EL (cell line): ENCODE measurements at regions not wholly inside any gene's neighbourhood (a gene's known extent, or its start where the extent isn't known, plus 50 kb on each side); places are given as distances from the start of the nearest gene placed in this dataset.
"Not testable (repeated sequence)": the region's sequence is repeated elsewhere in the genome, so short reads cannot be mapped to it uniquely, and the experiment has no call there.

ENCODE experiments used
- DNase-seq: peaks from one replicate; pipeline ENCODE4 v3.0.0-alpha.2; 2016

DNA sequence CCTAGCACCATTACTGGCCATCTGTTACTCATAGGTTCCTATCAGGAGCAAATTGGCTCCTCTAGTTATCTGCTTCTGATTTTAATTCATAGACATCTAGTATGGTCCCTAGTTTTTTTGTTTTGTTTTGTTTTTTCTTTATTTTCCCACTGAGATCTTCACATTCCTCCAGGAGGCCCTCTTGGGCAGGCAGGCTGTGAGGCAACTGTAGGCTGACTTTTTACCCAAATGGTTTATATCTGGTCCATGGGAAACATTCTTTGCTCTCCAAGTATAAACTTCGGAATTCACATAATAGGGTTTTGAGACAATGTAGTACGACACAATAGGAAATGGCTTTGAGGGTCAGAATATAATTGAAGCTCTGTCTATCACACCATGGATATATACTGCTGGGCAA is 250.9 kb upstream of the DAB2 start:
- DNase-seq = no peak

DNA sequence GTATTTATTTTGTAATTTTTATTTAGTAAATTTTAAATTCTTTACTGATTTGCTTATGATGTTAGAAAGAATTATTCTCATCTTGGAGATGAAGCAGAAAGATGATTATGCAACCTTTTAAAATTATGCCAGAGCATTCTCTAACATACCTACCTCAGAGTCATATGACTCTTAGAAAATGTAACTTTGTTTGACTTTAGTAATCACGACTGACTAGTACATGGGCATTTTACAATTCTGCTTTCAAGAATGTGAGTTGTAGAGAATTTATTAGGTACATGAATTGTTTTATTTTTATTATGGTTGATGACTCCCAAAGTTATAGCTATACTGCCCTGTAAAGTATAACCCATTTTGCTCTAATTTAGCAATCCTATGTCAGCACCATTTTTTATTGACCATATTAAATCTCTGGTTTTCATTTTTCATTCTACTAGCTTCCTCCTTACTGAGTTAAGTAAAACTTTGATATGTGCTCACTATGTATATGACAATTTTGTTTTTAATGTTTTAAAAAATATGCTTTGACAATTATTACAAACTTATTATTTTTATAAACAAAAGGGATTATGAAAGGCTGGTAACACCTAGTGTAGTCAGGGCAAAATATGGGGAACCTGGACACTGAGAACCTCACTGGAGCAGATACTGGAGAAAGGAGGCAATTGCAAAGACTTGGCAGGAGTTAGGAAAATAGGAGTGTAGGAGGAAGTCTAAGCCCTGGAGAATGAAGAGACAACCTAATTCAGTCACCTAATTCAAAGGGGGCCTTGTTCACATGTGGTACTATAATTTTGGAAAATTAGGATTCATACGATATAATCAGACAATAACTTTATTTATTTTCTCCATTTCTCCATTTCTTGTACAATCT is 249.7 kb upstream of the DAB2 start:
- no peak for DNase-seq

DNA sequence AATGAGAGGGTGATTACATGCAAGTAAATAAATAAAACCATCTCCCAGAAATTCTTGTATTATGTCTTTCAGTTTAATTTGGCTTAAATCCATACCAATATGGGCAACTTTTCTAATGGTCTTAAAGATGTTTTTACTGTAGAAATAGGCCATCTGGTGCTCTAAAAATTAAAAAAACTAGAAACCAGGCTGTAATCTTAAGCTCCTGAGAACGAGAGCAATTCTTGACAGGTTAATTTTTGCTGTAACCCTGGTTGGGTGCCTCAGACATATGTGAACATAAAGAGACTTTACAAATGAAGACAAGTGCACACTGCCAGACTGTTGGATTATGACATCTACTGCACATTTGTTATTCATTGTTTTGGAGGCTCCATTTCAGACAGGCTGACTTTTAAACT is 246.8 kb upstream of the DAB2 start:
- DNase-seq = no peak

DNA sequence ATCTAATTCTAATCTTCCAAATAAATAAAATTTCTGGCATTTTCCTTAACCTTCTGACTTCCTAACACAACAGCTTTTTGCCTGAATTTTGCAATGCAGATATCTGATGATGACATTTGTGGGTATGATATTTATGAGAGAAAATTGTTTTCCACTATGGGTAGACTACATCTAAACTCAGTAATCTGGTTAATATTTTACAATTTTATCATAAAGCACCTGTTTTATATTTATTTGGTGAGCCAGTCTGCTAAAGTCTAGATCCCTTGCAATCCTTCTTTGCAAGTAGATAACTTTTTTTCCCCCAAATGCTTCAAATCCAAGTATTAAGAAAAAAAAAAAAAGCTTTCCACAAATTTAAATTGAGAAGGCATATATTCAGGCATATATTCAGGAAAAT is 246.2 kb upstream of the DAB2 start:
- no peak for DNase-seq

DNA sequence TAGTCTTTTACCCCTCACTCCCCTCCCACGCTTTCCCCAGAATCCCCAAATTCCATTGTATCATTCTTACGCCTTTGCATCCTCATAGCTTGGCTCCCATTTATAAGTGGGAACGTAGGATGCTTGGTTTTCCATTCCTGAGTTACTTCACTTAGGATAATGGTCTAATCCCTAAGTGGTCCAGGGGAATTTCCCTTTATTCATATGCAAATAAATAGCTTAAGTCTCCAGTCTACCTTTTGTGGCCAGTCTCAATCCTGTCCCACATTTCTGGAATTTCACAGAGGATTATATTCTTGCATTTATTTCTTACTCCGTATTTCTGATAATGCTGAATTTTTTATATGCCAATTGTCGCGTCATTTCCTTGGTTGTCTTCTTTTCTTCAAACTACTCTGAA is 245.6 kb upstream of the DAB2 start:
- DNase-seq = no peak

DNA sequence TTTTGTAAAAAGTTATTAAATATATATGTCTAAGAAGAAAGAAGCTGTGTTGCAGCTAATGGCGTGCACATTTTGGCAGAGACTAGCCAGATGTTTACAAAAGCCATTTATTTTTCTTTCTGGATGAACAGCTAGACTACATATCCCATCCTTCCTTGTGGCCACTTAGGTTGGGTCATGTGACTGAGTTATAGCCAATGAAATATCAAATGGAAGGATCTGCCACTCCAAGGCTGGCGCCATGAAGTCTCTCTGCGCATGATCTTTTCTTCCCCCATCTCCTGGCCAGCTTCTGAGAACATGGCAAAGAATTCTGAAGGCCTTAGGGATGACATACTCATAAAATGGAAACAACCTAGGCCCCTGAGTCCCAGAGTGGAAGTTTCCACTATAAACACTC is 244.2 kb upstream of the DAB2 start:
- DNase-seq = no peak

DNA sequence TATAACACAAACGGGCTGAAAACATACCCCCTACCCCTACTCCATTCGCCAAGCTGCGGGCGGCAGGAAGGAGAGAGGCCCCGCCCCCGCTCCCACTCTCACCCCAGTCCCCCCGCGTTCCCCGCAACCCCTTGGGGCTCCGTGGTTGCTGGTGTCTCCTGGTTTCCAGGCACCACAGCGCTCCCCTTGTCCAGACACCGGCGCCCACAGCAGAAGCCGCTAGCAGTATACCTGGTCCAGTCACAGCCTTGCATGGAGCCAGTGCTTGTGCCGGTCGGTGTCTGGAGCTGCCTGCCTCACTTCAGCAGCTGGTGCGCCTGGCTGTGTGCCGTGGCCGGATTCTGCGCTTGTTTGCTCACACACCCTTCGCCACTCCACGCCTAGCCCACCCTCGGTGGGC is 240.5 kb upstream of the DAB2 start:
- no peak for DNase-seq

DNA sequence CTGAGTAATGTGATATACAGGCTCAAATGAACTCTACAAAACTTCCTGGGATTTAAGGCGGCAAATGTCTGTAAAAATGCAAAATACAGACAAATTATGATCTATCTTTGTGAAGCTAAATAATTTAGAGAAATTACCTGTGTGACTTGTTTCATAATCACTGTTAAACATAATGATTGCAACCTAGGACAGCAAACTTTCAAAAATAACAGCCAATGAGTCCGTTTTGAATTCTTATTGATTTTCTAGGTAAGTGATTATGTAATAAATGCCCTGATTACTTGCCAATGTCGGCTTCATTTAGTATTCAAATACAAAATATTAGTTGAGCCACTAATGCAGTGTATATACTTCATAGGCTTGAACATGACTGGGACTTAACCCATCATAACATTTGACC is 238.2 kb upstream of the DAB2 start:
- no peak for DNase-seq

DNA sequence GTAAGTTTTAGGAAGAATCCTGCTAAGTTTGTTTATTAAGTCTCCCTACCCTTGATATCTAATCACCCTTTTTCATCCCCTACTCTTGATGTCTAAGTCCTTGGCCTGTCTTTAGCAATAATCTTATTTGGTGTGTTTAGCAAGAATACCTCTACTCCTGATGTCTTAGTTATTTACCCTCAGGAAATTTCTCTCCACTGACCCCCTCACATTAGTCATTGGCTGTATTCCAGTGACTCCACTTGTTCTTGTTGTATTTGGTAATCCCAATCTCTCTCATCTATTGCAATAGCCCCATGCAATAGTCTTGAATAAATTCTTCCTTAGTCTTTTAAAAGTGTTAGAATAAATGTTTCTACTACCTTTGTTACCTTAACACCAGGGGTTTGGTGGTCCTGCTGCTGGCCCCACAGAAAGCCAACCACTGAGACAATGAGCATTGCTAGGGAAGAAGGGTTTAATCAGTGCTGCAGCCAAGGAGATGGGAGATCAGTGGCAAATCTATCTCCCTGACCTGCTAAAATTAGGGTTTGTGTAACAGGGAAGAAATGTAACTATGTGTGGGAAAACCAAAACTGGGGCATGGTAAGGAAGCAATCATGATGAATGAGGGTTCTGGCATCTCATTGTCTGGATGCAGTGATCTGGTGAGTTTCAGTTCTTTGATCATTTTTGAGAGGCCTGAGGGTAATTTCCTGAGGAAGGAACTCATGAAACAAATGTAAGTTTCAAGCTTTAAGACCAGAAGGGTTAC is 236.4 kb upstream of the DAB2 start:
- DNase-seq = peak; percentile 73

DNA sequence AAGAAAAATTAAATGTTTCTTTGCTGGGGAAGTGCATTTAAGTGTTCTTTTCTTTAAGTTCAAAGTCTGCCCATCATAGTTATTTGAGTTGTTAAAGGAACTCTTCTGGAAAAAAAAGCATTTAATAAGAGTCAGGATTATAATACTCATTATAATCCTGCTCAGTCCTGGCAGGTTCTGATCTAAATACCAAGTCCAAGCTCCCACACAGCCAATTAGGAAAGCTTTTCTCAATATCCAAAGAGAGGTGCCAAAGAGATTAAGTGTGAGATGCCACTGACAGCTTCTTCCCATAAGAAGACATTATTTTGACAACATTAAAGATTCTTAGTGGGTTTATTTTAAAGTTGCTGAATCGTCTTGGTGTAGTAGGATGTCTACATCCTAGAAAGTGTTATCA is 235.2 kb upstream of the DAB2 start:
- no peak for DNase-seq

DNA sequence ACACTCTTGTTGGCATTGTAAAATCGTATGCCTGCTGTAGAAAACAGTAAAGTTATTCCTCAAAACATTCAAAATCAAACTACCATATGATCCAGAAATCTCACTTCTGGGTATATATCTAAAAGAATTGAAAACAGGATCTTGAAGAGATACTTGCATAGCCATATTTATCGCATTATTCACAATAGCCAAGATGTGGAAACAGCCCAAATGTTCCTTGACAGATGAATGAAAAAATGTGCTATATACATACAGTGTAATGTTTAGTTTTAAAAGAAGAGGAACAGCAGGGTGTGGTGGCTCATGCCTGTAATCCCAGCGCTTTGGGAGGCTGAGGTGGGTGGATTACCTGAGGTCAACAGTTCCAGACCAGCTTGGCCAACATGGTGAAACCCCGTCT is 234.1 kb upstream of the DAB2 start:
- peak; percentile 22 for DNase-seq

DNA sequence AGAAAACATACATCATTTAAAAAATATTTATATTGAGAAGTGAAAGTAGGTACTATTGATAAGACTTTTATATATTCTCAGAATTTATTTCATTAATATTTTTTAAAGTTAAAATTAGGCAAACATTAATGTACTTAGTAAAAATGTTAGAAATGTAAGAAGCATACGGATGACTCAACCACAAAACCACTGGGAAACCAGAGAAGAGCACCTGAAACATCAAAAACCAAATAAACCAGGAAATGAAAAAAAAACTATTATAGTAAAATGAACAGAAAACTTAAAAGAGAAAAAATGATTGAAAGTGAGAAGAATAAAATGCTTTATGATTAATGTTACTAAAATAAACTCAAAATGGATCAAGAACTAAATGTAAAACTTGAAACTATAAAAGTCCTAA is 233.2 kb upstream of the DAB2 start:
- DNase-seq = peak; percentile 25

DNA sequence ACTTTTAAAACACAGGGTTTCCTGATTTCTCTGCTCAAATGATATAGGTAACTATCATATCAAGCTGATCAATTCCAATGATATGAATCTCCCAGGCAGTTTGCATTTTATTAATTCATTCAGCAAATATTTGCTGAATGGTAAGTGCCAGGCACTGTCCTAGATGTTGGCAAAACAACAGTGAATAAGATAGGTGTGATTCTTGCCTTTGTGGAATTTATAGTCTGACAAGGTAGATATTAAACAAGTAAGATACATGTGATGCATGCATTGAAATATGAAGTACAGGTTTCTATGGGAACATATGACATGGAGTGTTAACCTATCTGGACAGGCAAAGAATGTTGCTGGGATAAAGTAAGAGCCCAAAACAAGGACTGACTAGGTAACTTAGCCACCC is 231.8 kb upstream of the DAB2 start:
- DNase-seq = no peak

DNA sequence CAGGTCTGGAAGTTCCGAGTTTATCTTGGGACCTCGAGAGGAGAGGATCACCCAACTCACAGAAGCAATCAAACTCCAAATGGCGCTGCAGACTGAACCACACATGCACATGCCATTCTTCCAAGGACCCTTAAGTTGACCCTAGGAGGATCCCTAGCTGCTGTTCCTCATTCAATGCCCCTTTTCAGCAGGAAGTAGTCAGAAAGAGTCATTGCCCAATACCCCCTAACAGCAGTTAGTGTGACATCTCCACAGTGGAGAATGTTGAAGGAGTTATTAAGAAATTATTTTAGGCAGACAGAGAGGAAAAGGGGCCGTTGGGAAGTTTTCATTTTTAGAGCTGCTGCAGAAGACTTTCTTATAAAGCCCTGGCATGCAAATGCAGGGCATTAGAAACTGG is 229.9 kb upstream of the DAB2 start:
- DNase-seq = no peak

DNA sequence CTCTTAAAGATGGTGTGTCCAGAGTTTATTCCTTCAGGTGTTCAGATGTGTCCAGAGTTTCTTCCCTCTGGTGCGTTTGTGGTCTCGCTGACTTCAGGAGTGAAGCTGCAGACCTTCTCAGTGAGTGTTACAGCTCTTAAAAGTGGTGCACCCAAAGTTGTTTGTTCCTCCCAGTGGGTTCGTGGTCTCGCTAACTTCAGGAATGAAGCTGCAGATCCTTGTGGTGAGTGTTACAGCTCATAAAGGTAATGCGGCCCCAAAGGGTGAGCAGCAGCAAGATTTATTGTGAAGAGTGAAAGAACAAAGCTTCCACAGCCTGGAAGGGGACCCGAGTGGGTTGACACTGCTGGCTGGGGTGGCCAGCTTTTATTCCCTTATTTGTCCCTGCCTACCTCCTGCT is 227.7 kb upstream of the DAB2 start:
- not testable (repeated sequence) for DNase-seq

DNA sequence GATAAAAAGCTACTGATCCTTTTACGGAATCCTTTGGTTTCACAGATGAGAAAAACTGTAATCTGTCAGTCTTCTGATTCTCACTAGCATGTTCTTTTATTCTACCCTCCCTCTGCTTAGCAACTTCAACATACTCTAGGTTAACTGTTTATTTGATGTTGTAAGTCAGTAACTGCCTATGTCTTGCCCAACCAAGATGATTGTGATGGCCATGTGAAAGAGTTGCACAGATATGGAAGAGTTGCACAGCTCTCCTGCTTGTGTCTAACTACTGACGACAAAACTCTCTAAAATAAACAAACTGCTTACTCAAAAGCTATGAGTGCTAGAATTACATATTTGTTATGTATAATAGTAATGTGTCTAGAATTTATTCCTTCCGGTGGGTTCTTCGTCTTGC is 227.3 kb upstream of the DAB2 start:
- no peak for DNase-seq

DNA sequence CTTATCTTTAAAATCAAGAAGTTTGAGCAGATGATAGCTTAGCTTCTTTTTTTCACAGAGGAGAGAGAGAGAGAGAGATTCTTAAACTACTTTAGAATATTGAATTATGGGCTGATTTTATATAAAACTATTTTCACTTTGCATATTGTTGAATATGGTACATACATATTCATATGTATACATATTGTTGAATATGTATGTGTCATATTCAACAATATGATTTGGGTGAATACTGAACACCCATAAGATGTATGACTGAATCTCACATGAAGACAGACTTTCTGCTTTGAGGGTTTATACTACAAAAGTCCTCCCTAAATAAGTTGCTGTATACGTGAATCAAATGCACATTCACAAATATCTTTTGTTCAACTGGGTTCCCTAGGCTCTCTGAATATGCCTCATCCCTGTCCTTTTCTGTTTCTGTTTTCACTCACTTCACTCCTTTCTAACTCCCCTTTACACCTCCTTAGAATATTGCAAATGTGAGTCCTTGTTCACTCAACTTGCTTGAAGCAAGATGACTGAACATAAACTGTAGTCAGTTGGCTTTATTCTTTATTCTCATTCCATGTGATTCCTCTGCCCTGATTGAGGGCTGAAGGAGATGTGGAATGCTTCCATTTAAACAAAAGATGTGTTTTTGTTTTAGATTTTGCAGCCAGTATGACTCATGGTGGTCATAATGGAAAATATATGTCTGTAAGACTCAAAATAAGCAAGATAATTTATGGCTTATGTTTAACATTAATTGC is 225.4 kb upstream of the DAB2 start:
- peak; percentile 38 for DNase-seq

DNA sequence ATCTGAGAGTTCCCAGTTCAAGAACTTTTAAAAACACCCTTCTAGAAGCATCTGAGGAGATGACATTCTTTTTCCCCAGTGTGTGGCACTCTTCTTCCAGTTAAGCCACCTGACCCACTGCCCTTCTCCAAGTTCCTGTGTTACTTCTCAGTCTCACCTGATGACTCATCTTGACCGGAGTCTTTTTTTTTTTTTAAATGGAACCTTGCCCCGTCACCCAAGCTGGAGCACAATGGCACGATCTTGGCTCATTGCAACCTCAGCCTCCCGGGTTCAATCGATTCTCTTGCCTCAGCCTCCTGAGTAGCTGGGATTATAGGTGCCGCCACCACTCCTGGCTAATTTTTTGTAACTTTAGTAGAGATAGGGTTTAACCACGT is 224.1 kb upstream of the DAB2 start:
- peak; percentile 29 for DNase-seq

DNA sequence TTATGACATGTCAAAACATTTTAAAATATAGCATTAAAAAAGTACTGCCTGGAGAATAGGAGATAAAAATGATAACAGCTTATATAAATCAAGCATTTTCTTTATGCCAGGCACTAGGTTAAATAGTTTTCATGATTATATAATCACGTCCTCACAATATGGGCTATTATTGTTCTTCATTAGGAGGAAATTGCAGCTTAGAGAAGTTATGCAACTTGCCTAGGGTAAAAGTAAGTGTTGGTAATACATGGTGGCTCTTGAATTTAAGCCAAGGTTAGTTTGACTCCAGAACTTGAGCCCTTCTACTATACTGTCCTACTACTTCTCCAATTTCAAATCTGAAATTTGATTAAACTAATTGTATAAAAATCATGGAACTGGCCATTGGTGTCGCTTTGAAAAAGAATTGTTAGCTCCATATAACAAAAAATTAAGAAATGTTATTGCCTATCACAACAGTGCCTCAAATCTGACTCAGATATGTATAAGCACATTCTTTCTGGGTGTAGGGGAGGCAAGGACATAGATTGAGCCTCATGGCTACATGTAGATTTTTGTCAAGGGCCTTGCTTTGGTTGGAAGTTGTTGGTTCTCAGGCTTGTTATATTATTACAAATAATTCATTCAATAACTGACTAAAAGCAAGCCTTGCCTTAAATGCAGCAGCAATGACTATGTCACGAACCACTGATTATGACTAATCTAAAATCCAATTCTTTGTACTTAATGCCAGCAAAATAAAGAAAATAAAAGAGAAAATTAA is 223.5 kb upstream of the DAB2 start:
- no peak for DNase-seq

DNA sequence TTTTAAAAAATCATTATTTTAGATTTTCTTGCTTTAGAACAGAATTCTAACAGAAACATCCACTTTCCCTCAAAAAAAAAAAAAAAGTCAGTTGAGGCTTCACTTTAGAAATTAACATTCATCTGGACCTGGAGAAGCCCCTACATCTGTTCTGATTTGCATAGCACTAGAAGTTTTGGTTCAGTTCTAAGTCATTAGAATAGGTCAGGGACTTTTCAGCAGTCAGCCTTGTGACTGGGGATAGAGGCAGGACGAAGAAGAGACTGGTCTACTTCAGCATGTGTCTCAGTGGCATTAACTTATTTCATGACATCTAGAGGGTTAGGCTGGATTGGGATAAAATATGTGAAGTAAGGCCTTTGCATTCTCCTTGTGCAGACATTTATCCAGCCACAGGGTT is 215.8 kb upstream of the DAB2 start:
- DNase-seq = no peak

DNA sequence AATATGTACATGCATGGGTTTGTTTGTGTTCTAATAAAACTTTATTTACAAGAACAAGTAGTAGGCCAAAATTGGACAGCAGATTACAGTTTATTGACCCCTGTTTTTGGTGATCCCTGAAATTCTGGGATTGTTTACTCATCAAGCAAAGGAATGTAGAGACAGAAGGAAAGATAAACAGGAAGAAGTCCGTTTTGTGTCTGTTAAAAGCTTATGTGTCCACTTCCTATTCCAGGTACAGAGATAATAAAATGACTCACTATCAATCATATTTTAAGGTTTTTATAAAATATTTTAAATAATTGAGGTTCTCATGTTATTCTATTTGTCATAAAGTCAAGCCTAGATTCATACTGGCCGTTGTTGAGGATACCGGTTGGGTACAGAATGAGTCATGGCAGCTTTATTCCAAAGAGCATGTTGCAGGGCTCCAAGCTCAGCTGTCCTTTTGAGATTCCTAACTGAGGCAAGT is 214.9 kb upstream of the DAB2 start:
- peak; percentile 74 for DNase-seq

DNA sequence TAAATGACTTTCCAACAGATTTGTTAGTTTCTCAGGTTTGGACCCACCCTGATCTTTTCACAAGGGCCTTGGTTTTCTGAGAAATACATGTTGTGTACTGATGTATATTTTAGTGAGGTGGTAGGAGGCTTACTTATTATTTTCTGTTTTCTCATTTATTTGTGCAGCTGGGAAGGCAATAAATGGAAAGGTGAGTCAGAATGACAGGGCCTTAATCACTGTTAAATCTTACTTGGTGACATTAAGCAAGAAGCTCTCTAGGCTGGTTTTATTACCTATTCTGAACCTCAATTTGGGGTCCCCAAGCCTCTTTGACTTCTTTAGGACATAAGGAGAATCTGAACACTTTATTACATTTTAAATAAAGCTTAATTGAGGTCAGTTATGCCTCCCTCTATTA is 214.0 kb upstream of the DAB2 start:
- no peak for DNase-seq

DNA sequence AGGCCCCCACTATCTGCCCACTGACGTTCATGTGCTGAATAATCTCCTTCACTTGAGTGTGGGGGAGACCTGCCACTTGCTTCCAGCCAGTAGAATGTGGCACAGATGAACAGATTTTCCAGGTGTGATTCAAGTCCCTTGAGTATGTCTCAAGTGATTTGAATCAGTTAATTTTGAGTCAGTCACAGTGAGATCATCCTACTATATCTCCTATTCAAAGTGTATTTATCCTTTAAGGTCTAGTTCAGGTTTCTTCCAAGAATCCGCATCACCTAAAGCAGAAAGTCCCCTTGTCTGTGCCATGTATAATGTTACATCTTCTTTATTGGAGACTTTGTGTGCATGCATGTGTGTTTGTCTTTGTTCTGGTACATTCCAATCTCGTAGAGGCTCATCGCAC is 208.3 kb upstream of the DAB2 start:
- DNase-seq = no peak
